Left lung (tissue), 4 donors: ENCODE measurements at regions not wholly inside any gene's neighbourhood (a gene's known extent, or its start where the extent isn't known, plus 50 kb on each side); places are given as distances from the start of the nearest gene placed in this dataset.

Source experiments
- ATAC-seq: fragments of 200-7000 bp; cut with Tn5 transposase; one replicate; pipeline ENCODE4 v1.9.1; 2020; ENCODE audit warnings: moderate library complexity
- DNase-seq, 4 donors: peaks; one replicate each; pipeline ENCODE4 v3.0.0-alpha.2; 2013 to 2020
- H3K27ac ChIP-seq, 2 donors: fragments of 200-600 bp; sonication (generic) in 1 of 2; one replicate each; pipeline versions ENCODE4 v1.5.0 to v1.8.0; 2020 to 2021
- H3K27me3 ChIP-seq, 2 donors: fragments of 200-600 bp; sonication (generic) in 1 of 2; one replicate each; pipeline versions ENCODE4 v1.5.0 to v1.8.0; 2020 to 2021
- H3K36me3 ChIP-seq, 2 donors: fragments of 200-600 bp; sonication (generic) in 1 of 2; one replicate each; pipeline versions ENCODE4 v1.5.0 to v1.8.0; 2020 to 2021
- H3K4me1 ChIP-seq, 2 donors: fragments of 200-600 bp; one replicate each; pipeline ENCODE4 v1.8.0; 2021
- H3K4me3 ChIP-seq, 2 donors: fragments of 200-600 bp; sonication (generic) in 1 of 2; one replicate each; pipeline versions ENCODE4 v1.5.0 to v1.8.0; 2020 to 2021; ENCODE audit warnings: mild to moderate bottlenecking in 1 of 2
- H3K9me3 ChIP-seq, 2 donors: fragments of 200-600 bp; sonication (generic) in 1 of 2; one replicate each; pipeline versions ENCODE4 v1.5.0 to v1.8.0; 2020 to 2021
- CTCF ChIP-seq, 2 donors: fragments of 200-600 bp; sonication (generic) in 1 of 2; IDR thresholded peaks; one replicate each; pipeline versions ENCODE4 v1.5.0 to v1.8.0; 2021; ENCODE audit warnings: antibody characterized with exemption in 2 of 2
- intact Hi-C, 2 donors: fragments of 100-400 bp; cut with DNase I; formaldehyde crosslinking; loops; one replicate each; pipeline versions ENCODE4 v1.11.2 to v1.14.2; 2022
- donor health status: DM: no; HTN: yes; CAD: no.
- donor health status: DM: no; HTN: no; CAD: no.

- no peaks in the 10 kb centered on the region for H3K27me3 ChIP-seq
- DNase-seq (no peak), ATAC-seq (no peak)
- H3K27ac ChIP-seq = no peak overlapping the region
- peaks cover 0 to under 1% of the 10 kb centered on the region in 2 donors for H3K9me3 ChIP-seq
- TF ChIP-seq CTCF (IDR thresholded peaks at IDR 0.05) = no peak
- no peaks in the 10 kb centered on the region for H3K4me1 ChIP-seq
- no peak overlapping the region for H3K4me3 ChIP-seq
- intact Hi-C loops = no loop called here
- no peaks in the 10 kb centered on the region for H3K36me3 ChIP-seq
Observed at GRCh38 chr5:24232041-24232440, 412.7 kb downstream of the CDH10 start.

GRCh38 chr5:24232929-24233498 is 411.8 kb downstream of the CDH10 start:
- no peak for TF ChIP-seq CTCF (IDR thresholded peaks at IDR 0.05)
- DNase-seq (no peak), ATAC-seq (no peak)
- Histone ChIP-seq H3K36me3 (no peaks in the 10 kb centered on the region), H3K4me1 (no peaks in the 10 kb centered on the region), H3K9me3 (no peaks in the 10 kb centered on the region), H3K27me3 (no peaks in the 10 kb centered on the region), H3K27ac (no peak overlapping the region), H3K4me3 (no peak overlapping the region)
- intact Hi-C loops = no loop called here

- Histone ChIP-seq H3K4me3 (no peak overlapping the region), H3K27me3 (no peaks in the 10 kb centered on the region), H3K36me3 (no peaks in the 10 kb centered on the region), H3K27ac (no peak overlapping the region), H3K4me1 (no peaks in the 10 kb centered on the region), H3K9me3 (no peaks in the 10 kb centered on the region)
- no peak for TF ChIP-seq CTCF (IDR thresholded peaks at IDR 0.05)
- intact Hi-C loops = no loop called here
- no peak for ATAC-seq
- no peak for DNase-seq
Observed at GRCh38 chr5:24235946-24236345, 408.8 kb downstream of the CDH10 start.

GRCh38 chr5:24245821-24246220 is 399.0 kb downstream of the CDH10 start:
- intact Hi-C loops = no loop called here
- no peaks in the 10 kb centered on the region for H3K36me3 ChIP-seq

GRCh38 chr5:24264547-24264946 is 380.2 kb downstream of the CDH10 start:
- ATAC-seq (no peak), DNase-seq (peak in 1 of 4 donors; percentile 16)
- Histone ChIP-seq H3K27me3 (no peaks in the 10 kb centered on the region), H3K4me1 (no peaks in the 10 kb centered on the region), H3K36me3 (no peaks in the 10 kb centered on the region), H3K9me3 (no peaks in the 10 kb centered on the region), H3K27ac (no peak overlapping the region), H3K4me3 (no peak overlapping the region)
- intact Hi-C loops = no loop called here
- TF ChIP-seq CTCF (IDR thresholded peaks at IDR 0.05) = no peak

More at GRCh38 chr5:24245821-24246220, 399.0 kb downstream of the CDH10 start:
- ATAC-seq (no peak), DNase-seq (no peak)
- H3K27me3 ChIP-seq = no peaks in the 10 kb centered on the region
- no peaks in the 10 kb centered on the region for H3K4me1 ChIP-seq
- H3K4me3 ChIP-seq = no peak overlapping the region
- no peak overlapping the region for H3K27ac ChIP-seq
- no peak for TF ChIP-seq CTCF (IDR thresholded peaks at IDR 0.05)
- H3K9me3 ChIP-seq = no peaks in the 10 kb centered on the region
